Testis (tissue), 2 donors: ENCODE measurements at regions not wholly inside any gene's neighbourhood (a gene's known extent, or its start where the extent isn't known, plus 50 kb on each side); places are given as distances from the start of the nearest gene placed in this dataset.

Experiments used
- CTCF ChIP-seq, 3 experiments: fragments of 450-650 bp in 2 of 3; fragments of 200-600 bp in 1 of 3; sonication (generic) in 1 of 3; IDR thresholded peaks; one replicate each; pipeline ENCODE4 v1.5.1; 2016 to 2019; ENCODE audit warnings: antibody characterized with exemption in 3 of 3, mild to moderate bottlenecking in 2 of 3, moderate library complexity in 1 of 3
- POLR2A ChIP-seq: fragments of 450-650 bp; IDR thresholded peaks from one replicate; pipeline ENCODE4 v1.6.1; 2017; ENCODE audit warnings: antibody characterized with exemption, mild to moderate bottlenecking, moderate library complexity

GRCh38 chr21:16837321-16837720 lies 675.5 kb upstream of the CXADR start:
- no peak for TF ChIP-seq CTCF (IDR thresholded peaks at IDR 0.05)
- no peak for TF ChIP-seq POLR2A
